Esophagus muscularis mucosa (tissue), 3 donors: ENCODE measurements at regions not wholly inside any gene's neighbourhood (a gene's known extent, or its start where the extent isn't known, plus 50 kb on each side); places are given as distances from the start of the nearest gene placed in this dataset.

Source experiments
- POLR2A ChIP-seq: fragments of 450-650 bp; IDR thresholded peaks from one replicate; pipeline ENCODE4 v1.6.1; 2017; ENCODE audit warnings: antibody characterized with exemption, moderate library complexity, mild to moderate bottlenecking, low read depth
- TF ChIP-seq, protein P1 (sequence below), 3 experiments: fragments of 200-600 bp in 2 of 3; fragments of 450-650 bp in 1 of 3; sonication (generic) in 2 of 3; IDR thresholded peaks; one replicate each; pipeline ENCODE4 v1.5.1; 2017 to 2019; ENCODE audit warnings: antibody characterized with exemption in 3 of 3, mild to moderate bottlenecking in 2 of 3, moderate library complexity in 1 of 3

DNA sequence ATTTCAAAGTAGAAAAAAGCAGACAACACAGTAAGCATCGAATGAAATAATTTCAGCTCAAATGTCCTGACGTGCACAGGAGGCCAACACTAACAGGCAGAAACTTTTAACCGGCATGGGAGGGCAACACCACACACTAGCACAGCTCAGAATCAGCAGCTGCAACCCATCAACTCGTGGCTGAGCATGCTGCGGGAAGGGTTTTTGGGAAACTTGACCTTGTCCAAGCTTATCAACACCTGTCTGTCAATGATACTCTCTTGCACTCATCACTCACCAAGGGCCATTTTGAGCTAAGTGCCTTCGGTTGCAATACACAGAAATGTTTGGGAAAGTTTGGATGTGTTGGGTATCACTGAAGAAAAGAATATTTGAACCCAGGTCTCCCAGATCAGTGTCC, 483.7 kb downstream of the TSHZ3 start:
- TF ChIP-seq POLR2A, result no peak
- TF ChIP-seq, protein P1, sequence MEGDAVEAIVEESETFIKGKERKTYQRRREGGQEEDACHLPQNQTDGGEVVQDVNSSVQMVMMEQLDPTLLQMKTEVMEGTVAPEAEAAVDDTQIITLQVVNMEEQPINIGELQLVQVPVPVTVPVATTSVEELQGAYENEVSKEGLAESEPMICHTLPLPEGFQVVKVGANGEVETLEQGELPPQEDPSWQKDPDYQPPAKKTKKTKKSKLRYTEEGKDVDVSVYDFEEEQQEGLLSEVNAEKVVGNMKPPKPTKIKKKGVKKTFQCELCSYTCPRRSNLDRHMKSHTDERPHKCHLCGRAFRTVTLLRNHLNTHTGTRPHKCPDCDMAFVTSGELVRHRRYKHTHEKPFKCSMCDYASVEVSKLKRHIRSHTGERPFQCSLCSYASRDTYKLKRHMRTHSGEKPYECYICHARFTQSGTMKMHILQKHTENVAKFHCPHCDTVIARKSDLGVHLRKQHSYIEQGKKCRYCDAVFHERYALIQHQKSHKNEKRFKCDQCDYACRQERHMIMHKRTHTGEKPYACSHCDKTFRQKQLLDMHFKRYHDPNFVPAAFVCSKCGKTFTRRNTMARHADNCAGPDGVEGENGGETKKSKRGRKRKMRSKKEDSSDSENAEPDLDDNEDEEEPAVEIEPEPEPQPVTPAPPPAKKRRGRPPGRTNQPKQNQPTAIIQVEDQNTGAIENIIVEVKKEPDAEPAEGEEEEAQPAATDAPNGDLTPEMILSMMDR (IDR thresholded peaks at IDR 0.05), result no peak
